Right renal pelvis (tissue), 4 donors: ENCODE measurements at regions not wholly inside any gene's neighbourhood (a gene's known extent, or its start where the extent isn't known, plus 50 kb on each side); places are given as distances from the start of the nearest gene placed in this dataset.
"Not testable (repeated sequence)": the region's sequence is repeated elsewhere in the genome, so short reads cannot be mapped to it uniquely, and the experiment has no call there.

Source experiments
- DNase-seq, 4 donors: peaks; one replicate each; pipeline ENCODE4 v3.0.0-alpha.2; 2013; ENCODE audit warnings: low read depth in 4 of 4, low spot score in 3 of 4, missing footprints in 1 of 4

- no peak for DNase-seq
These were observed 104.6 kb upstream of the HES1 start for GRCh38 chr3:194031349-194031748.

GRCh38 chr3:194031867-194032635, 103.9 kb upstream of the HES1 start:
- DNase-seq, result no peak

- DNase-seq, result no peak
These were observed 103.0 kb upstream of the HES1 start for GRCh38 chr3:194032828-194033435.

- DNase-seq, result no peak
These were observed 101.3 kb upstream of the HES1 start for GRCh38 chr3:194034346-194035336.

- DNase-seq, result no peak
These were observed 100.4 kb upstream of the HES1 start for GRCh38 chr3:194035406-194036138.

GRCh38 chr3:194036842-194037241, 99.1 kb upstream of the HES1 start:
- DNase-seq, result no peak

- not testable (repeated sequence) for DNase-seq
These were observed 97.6 kb upstream of the HES1 start for GRCh38 chr3:194038346-194038745.

- no peak for DNase-seq
These were observed 97.0 kb upstream of the HES1 start for GRCh38 chr3:194038960-194039359.

- DNase-seq, result no peak
These were observed 95.3 kb upstream of the HES1 start for GRCh38 chr3:194040516-194041273.

- DNase-seq, result no peak
These were observed 93.0 kb upstream of the HES1 start for GRCh38 chr3:194042927-194043326.

- no peak for DNase-seq
These were observed 92.4 kb upstream of the HES1 start for GRCh38 chr3:194043516-194043915.

GRCh38 chr3:194045289-194045688, 90.7 kb upstream of the HES1 start:
- no peak for DNase-seq

- no peak for DNase-seq
These were observed 90.0 kb upstream of the HES1 start for GRCh38 chr3:194045919-194046318.

GRCh38 chr3:194046531-194046930, 89.4 kb upstream of the HES1 start:
- no peak for DNase-seq

GRCh38 chr3:194046995-194047645, 88.8 kb upstream of the HES1 start:
- DNase-seq, result no peak

GRCh38 chr3:194049394-194049793, 86.6 kb upstream of the HES1 start:
- DNase-seq, result no peak

GRCh38 chr3:194050782-194051320, 85.1 kb upstream of the HES1 start:
- DNase-seq, result no peak

GRCh38 chr3:194051366-194052149, 84.4 kb upstream of the HES1 start:
- DNase-seq, result no peak
